HG02852 (cell line): ENCODE measurements at regions not wholly inside any gene's neighbourhood (a gene's known extent, or its start where the extent isn't known, plus 50 kb on each side); places are given as distances from the start of the nearest gene placed in this dataset.
"Not testable (repeated sequence)": the region's sequence is repeated elsewhere in the genome, so short reads cannot be mapped to it uniquely, and the experiment has no call there.

Source experiments
- ATAC-seq: cut with Tn5 transposase; IDR thresholded peaks from one replicate; pipeline ENCODE4 v1.9.1; 2021; ENCODE audit warnings: mild to moderate bottlenecking, moderate library complexity; ENCODE audit not compliant: unreplicated experiment

DNA sequence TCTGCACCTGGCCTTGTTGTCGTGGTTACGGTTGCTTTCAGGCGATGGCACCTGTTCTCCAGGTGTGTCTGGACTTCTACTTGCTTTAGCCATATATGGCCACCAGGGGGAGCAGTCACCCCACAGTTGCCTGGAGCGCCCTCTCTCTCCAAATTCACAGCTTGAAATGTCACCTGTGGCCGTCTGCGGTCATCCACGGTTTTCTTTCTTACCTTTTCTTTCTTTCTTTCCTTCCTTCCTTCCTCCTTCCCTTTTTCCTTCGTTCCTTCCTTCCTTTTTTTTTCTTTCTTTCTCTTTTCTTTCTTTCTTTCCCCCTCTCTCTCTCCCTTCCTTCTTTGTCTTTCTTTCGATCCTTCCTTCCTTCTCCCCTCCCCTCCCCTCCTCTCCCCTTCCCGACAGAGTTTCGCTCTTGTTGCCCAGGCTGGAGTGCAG is 150.5 kb upstream of the VKORC1L1 start:
- peak; percentile 90 for ATAC-seq

DNA sequence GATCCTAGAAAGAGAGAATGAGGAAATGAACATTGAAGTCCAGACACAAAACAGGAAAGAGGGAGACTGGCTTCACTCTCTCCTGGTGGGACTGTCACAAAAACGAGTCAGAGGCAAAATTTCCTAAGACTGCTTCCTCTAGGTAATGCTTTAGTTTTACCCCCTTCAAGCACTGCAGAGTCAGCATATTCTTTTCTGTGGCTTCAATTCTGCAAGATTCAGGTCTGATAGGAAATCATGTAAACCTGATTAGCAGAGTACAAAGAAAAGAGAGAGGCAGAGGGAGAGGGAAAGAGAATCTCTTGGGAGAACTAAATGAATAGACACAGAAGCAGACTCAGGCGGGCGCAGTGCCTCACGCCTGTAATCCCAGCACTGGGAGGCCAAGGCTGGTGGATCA is 145.7 kb upstream of the VKORC1L1 start:
- not testable (repeated sequence) for ATAC-seq

DNA sequence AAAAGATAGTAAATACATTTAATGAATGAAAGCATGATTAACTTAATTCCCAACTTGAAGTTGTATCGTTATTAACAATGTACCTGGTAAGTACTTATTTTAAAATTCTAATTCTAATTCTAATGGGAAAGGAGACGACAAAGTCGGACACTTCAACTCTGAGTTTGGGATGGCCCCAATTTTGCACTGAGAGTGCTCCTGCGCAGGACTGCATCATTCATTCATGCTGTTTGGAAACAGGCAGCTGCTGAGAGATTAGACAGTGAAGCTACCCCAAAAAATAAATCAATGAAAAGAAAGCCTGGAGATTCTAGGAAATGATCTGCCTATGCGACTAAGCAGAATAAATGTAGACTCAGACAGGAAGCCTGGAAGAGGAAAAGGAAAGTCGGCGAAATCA is 141.7 kb upstream of the VKORC1L1 start:
- ATAC-seq, result no peak

DNA sequence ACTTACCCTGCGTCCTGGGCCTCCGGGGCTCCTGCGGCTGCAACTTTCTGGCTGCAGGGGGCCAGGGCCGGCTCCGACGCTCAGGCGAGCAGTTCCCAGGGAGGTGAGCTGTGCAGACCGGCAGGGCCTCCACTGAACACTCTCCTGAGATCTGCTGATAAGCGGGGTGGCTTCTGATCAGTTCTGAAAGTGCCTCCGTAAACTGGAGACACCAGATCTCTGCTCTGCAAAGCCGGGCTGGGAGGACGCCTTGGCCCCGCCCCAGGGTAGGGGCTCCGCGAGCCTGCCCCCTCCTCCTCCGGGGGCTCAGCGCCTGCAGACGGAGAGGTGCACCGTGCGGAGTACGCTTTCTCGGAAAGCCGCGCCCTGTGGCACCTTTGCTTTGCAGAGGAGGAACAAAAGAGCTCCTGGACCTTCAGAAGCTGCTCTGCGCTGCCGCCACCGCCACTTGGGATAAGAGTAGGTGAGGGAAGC is 141.3 kb upstream of the VKORC1L1 start:
- no peak for ATAC-seq

DNA sequence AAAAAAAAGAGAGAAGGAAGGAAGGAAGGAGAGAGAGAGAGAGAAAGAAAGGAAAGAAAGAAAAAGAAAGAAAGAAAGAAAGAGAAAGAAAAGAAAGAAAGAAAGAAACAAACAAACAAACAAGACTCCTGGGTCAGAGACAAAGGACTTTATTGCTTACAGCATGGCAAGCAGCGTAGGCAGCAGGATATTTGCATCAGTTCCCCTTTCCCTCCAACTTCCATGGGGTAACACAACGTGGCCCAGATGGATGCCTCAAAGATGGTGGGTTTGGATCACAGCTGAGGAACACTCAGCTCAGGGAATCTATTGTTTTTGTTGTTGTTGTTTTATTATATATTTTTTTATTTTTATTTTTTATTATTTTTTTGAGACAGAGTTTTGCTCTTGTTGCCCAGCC is 128.5 kb upstream of the VKORC1L1 start:
- ATAC-seq, result no peak

DNA sequence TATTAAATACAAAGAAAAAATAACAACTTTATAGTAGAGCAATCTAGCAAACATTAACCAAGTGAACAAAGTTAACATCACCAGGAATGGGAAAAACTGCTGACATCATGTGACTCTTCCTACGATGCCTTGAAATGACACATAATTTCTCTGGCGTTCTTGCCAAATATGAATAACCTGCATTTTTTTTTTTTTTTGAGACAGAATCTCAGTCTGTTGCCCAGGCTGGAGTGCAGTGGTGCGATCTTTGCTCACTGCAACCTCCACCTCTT is 126.5 kb upstream of the VKORC1L1 start:
- ATAC-seq, result no peak

DNA sequence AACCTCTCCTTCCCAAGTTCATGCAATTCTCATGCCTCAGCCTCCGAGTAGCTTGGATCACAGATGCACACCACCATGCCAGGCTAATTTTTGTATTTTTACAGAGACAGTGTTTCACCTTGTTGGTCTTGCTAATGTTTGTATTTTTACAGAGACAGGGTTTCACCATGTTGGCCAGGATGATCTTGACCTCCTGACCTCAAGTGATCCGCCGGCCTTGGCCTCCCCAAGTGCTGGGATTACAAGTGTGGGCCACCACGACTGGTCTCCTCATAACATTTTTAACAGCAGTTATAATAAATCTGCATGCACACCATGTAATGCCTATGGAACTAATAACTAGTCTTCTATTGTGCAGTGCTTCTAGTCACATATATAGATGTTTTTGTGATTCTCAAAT is 123.8 kb upstream of the VKORC1L1 start:
- no peak for ATAC-seq

DNA sequence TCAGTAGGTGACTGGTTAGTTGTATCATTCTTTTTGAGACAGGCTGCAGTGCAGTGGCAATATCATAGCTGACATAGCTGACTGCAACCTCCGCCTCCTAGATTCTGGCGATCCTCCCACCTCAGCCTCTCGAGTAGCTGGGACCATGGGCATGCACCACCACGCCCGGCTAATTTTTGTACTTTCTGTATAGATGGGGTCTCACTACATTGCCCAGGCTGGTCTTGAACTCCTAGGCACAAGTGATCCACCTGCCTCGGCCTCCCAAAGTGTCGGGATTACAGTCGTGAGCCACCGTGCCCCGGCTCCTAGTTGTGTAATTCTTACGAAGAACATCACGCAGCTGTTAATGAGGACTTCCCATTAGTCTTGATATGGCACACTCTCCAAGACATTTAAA is 123.4 kb upstream of the VKORC1L1 start:
- no peak for ATAC-seq

DNA sequence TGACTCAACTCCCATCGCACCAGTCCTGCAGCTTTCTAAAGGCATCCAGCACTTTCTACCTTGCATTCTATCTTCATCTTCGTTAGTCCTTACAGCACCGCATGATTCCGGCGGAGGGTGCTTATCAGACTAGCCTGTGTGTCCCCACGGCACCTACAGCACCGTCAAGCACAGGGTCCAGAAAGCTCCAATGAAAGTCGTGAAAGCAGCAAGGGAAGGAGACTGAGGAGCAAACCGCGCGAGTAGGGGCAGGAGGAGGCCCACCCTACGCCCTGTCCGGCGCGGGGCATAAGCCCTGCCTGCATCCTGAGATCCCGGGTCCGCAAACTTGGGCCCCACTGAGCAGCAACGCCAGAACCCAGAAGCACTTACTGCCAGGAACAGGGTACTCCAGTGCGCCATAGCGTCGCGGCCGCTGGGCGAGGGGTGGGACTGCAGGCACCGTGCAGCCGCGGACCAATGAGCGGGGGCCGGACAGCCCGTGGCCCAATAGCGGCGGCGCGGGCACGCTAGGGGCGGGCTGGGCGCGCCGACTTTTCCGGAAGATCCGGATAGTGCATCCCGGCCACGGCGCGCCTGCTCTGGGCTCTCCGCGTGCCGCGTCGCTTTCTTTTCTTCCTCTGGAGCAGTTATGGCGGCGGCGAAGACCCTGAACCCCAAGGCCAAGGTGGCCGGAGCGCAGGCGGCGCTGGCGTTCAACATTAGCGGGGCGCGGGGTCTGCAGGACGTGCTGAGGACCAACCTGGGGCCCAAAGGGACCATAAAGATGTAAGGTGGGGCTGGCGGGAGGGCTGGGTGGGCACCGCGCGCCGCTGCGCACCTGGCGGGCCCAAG is 122.1 kb upstream of the VKORC1L1 start:
- peak; percentile 98 for ATAC-seq

DNA sequence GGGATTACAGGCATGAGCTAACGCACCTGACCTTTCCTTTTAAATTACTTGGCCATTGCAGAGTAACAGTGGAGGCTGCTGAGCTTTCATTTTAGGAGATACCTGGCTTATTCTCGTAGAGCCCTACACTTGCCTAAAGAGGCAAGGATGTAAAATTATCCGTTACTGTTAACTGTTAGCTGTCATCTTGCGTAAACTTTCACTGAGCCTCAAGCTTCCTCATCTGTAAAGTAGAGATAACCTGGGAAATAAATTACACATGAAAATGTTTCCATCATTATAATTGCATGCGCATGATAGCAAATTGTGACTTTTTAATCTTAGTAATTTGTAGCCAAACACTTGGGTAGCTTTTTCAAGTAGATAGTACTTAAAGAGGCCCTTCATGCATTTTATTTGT is 118.8 kb upstream of the VKORC1L1 start:
- ATAC-seq, result not testable (repeated sequence)

DNA sequence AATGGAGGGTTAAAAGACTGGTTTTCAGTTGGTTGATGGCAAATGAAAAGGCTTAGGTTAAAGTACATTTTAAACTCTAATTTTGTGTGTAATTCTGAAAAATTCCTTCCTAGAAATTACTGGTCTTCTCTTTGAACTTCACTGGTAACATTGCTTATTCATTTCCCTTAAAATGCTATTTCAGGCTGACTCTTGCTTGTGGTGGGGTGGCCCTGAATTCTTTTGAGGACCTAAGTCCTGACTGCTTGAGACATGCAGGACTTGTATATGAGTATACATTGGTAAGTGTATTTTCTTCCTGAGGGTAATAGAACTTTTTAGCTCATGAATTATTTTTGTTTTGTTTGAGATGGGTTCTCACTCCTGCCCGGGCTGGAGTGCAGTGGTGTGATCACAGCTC is 113.9 kb upstream of the VKORC1L1 start:
- not testable (repeated sequence) for ATAC-seq

DNA sequence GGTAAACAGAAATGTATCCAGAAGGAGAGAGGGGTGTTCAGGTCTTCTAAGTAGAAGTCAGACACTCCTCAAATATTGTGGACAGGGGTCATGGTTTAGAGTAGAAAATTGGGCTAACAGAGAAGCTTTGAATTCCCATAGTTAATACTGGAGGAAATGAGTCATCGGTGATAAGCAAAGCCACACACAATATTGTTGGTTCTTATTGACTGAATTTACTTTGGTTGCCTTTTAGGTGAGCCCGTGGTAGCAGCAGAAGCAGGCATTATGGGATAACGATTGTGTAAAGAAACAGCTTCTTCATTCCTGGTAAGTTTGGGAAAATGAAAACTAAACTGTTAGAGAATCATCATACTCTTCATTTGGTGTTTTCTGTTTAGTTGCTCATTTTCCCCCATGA is 110.2 kb upstream of the VKORC1L1 start:
- ATAC-seq, result not testable (repeated sequence)

DNA sequence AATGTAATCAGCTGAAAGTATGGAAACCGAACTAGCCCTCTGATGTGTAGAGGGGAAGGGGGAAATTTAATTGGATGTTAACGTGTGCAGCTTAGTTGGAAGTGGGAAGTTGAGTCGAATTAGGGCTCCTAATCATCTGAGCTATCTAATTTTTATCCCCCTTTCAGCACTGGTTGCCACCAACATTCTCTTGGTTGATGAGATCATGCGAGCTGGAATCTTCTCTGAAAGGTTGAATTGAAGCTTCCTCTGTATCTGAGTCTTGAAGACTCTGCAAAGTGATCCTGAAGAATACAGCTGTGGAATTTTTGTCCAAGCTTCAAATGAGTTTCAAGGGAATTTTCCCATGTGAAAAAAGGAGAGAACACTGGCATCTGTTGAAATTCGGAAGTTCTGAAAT is 109.8 kb upstream of the VKORC1L1 start:
- ATAC-seq, result not testable (repeated sequence)

DNA sequence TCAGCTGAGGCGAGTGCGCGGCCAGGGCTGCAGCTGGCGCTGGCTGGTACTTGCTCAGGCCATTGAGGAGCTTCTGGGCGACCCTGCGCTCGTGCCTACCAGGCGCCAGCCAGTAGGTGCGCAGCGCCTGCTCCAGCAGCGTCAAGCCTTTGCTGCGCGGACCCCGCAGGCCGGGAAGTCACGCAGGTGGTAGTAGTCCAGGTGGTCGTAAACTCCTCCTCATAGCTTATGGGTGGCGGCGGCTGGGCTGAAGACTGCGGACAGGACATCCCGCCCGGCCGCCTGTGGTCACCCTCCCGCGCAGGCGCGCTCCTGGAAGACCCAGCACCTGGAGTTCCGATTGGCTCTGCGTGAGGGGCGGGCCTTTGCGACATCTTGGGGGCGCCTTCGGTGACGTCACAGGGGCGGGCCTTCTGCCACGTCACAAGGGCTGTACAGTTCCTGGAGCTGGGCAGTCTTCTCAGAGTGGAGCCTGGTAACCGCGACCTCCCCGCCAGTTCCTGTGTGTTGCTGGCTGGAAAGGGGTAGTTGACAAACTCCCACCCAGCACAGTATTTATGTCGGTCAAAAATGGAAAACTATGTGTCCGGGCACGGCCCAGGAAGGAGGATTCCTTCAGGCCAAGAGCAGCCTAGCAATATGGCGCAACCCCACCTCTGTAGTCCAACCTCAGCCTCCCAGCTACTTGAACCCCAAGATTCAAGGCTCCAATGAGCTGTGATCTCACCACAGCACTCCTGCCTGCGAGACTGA is 102.2 kb upstream of the VKORC1L1 start:
- ATAC-seq, result peak; percentile 99

DNA sequence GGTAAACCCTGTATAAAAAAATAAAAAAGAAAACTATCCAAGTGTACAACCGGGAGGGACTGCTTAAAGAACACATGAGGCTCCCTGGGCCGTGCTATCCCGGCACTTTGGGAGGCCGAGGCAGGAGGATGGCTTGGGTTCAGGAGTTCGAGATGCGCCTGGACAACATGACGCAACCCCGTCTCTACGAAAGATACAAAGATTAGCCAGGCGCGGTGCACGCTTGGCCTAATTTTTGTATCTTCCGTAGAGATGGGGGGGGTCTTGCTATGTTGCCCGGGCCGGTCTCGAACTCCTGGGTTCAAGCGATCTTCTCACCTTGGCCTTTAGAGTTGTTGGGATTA is 101.7 kb upstream of the VKORC1L1 start:
- not testable (repeated sequence) for ATAC-seq

DNA sequence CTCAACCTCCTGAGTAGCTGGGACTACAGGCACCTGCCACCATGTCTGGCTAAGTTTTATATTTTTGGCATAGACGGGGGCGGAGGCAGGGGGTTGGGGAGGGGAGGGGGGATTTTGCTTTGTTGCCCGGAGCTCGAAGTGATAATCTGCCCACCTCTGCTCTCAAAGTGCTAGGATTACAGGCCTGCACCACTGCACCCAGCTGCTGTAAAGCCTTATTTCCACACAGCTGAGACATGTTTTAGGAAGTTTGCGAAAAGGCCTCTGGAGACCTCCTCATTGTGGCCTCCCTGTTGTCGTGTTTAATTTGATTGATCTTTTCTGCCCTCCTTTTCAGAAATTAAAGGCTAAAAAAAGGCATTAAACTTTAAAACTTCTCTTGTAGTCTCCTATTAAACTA is 96.2 kb upstream of the VKORC1L1 start:
- not testable (repeated sequence) for ATAC-seq

DNA sequence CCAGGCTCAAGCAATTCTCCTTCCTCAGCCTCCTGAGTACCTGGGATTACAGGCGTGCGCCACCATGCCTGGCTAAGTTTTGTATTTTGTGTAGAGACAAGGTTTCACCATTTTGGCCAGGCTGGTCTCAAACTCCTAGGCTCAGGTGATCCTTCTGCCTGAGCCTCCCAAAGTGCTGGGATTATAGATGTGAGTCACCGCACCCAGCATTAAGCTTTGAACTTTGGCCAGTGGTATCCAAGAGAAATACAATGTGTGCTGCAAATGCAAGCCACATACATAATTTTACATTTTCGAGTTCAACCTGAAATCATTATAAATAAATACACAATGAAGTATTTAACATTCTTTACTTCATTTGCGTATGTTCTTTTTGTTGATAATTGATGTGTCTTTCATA is 82.9 kb upstream of the VKORC1L1 start:
- ATAC-seq, result not testable (repeated sequence)

DNA sequence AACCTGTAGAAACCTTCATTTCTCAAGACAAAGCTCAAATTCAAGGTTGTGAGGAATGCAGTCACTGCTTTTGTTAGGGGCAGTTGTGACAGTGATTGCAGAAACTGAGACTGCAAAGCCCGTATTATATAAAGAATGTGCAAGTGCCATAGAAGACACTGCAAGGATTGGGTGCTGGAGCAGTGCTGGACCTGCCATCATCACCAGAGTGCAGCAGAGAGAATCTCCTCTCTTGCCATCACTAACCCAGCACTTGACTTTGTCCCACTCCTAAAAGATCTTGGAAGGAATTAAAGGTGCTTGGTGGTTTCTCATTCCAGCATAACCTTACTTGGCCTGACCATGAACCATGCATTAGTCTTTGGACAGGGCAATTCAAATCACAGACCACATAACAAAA is 81.1 kb upstream of the VKORC1L1 start:
- ATAC-seq, result not testable (repeated sequence)

DNA sequence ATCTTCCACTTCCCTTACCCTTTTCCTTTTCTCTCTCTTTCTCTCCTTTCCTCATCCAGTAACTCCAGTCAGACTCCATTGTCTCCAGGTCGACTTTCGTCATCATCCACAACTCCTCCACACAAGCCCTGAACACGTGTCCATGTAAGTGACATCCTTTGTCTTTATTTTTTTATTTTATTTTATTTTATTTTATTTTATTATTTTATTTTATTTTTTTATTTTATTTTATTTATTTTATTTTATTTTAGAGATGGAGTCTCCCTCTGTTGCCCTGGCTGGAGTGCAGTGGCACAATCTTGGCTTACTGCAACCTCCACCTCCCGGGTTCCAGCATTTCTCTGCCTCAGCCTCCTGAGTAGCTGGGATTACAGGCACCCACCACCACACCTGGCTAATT is 80.1 kb upstream of the VKORC1L1 start:
- not testable (repeated sequence) for ATAC-seq

DNA sequence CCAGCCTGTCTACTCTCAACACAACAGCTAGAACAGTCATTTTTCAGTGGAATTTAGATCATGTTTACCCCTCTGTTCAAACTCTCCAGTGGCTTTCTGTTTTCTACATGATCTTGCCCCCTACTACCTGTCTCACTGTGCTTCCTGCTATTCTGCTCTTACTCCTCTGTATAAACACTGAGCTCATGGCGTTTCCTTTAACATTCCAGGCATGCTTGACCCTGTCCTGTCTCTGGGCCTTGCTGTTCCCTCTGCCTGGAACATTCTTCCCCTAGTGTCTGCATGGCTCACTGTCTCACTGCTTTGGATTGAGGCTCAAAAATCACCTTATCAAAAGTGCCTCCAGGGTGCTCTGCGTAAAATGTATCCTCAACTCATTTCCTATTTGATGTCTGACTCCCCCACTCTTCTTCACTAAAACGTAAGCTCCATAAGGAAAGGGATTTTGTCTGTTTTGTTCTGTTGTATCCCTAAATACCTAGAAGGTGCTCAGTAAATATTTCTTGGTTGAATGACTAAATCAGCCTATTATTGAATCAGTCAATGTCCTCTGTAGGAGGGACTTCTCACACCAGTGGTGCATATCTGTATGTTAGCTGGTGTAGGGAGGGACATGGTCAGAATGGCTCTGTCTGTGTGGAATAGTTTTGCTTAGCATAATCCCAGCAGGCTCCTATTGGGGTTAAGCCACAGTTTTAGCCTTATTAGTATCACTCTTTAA is 78.0 kb upstream of the VKORC1L1 start:
- not testable (repeated sequence) for ATAC-seq

DNA sequence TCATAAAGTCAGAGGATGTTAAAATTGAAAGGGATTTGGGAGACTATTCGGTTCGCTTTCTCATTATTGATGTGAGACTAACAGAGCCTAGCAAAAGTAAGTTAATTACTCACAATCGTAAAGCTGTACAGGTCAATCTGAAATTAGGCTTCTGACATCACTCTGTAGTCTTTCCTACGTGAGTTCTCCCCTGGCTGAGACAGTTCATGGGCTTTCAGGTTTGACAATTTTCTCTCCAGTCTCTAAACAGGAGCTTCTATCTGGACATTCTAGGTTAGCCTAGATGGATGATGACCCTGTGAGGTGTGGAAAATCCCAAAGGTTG is 77.5 kb upstream of the VKORC1L1 start:
- not testable (repeated sequence) for ATAC-seq

DNA sequence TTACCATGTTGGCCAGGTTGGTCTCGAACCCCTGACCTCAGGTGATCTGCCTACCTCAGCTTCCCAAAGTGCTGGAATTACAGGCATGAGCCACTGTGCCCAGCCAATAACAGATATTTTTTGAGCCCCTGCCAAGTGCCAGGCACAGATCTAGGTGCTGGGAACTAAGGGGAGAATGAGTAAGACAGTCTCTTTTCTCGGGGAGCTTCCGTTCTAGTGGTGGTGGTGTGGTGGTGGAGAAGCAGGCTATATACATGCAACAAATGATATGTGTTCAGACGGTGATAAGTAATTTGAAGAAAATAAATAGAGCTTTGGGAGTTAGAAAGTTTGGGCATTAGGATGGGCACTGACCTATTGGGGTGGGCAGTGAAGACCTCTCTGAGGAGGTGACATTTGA is 76.7 kb upstream of the VKORC1L1 start:
- no peak for ATAC-seq
